ENCODE measurements at regions not wholly inside any gene's neighbourhood (a gene's known extent, or its start where the extent isn't known, plus 50 kb on each side); places are given as distances from the start of the nearest gene placed in this dataset.
"Not testable (repeated sequence)": the region's sequence is repeated elsewhere in the genome, so short reads cannot be mapped to it uniquely, and the experiment has no call there.

GRCh38 chr10:46749470-46749869 is 161.8 kb upstream of the PTPN20 start:
- DNase-seq, result not testable (repeated sequence)

GRCh38 chr10:46753763-46754162 is 157.5 kb upstream of the PTPN20 start:
- not testable (repeated sequence) for DNase-seq

- DNase-seq, result not testable (repeated sequence)
Observed at GRCh38 chr10:46761471-46761870, 149.8 kb upstream of the PTPN20 start.

GRCh38 chr10:46768515-46769291 is 142.5 kb upstream of the PTPN20 start:
- not testable (repeated sequence) for DNase-seq

- not testable (repeated sequence) for DNase-seq
Observed at GRCh38 chr10:46773178-46773896, 137.9 kb upstream of the PTPN20 start.

- DNase-seq, result not testable (repeated sequence)
Observed at GRCh38 chr10:46773897-46774236, 137.4 kb upstream of the PTPN20 start.

- DNase-seq, result not testable (repeated sequence)
Observed at GRCh38 chr10:46774366-46774765, 136.9 kb upstream of the PTPN20 start.

GRCh38 chr10:46774945-46775667 is 136.1 kb upstream of the PTPN20 start:
- DNase-seq, result not testable (repeated sequence)

GRCh38 chr10:46775668-46776059 is 135.6 kb upstream of the PTPN20 start:
- DNase-seq, result not testable (repeated sequence)

GRCh38 chr10:46779571-46779970 is 131.7 kb upstream of the PTPN20 start:
- not testable (repeated sequence) for DNase-seq

- DNase-seq, result not testable (repeated sequence)
Observed at GRCh38 chr10:46780164-46780563, 131.1 kb upstream of the PTPN20 start.

GRCh38 chr10:46781001-46781400 is 130.2 kb upstream of the PTPN20 start:
- DNase-seq, result not testable (repeated sequence)

- DNase-seq, result not testable (repeated sequence)
Observed at GRCh38 chr10:46782001-46782874, 129.0 kb upstream of the PTPN20 start.

- DNase-seq, result not testable (repeated sequence)
Observed at GRCh38 chr10:46784665-46785064, 126.6 kb upstream of the PTPN20 start.

- not testable (repeated sequence) for DNase-seq
Observed at GRCh38 chr10:46786125-46786517, 125.1 kb upstream of the PTPN20 start.

GRCh38 chr10:46786518-46787320 is 124.5 kb upstream of the PTPN20 start:
- DNase-seq, result peak in 3 of 4 experiments; percentile 9 to 42 (median 22)

GRCh38 chr10:46787321-46787615 is 124.0 kb upstream of the PTPN20 start:
- peak in 1 of 4 experiments; percentile 7 for DNase-seq

GRCh38 chr10:46792657-46793357 is 118.4 kb upstream of the PTPN20 start:
- DNase-seq, result not testable (repeated sequence)

- DNase-seq, result not testable (repeated sequence)
Observed at GRCh38 chr10:46796351-46796750, 114.9 kb upstream of the PTPN20 start.

- not testable (repeated sequence) for DNase-seq
Observed at GRCh38 chr10:46802010-46802409, 109.2 kb upstream of the PTPN20 start.

GRCh38 chr10:46803082-46803481 is 108.1 kb upstream of the PTPN20 start:
- not testable (repeated sequence) for DNase-seq

All from activated naive CD4-positive, alpha-beta T cell (primary cell).